IMR-90 (cell line): ENCODE measurements at regions not wholly inside any gene's neighbourhood (a gene's known extent, or its start where the extent isn't known, plus 50 kb on each side); places are given as distances from the start of the nearest gene placed in this dataset.

Source experiments
- ATAC-seq: fragments of 200-7000 bp; cut with Tn5 transposase; 2 replicates; pipeline ENCODE4 v1.9.1; 2020; ENCODE audit warnings: low read depth, mild to moderate bottlenecking, moderate library complexity
- BruUV-seq: library from RNA; stranded (reverse); fragments of 400-500 nt; replicated peaks from 2 replicates; lab custom pipeline; 2021; lab: Mats Ljungman, UMichigan
- CTCF ChIA-PET: fragments of 300-600 bp; formaldehyde crosslinking; extraction: SDS; loops from one replicate; lab custom pipeline; 2021; ENCODE audit warnings: antibody characterized with exemption; lab: Yijun Ruan, JAX
- POLR2A ChIA-PET: fragments of 300-600 bp; sonication (Branson Sonifier 250); formaldehyde crosslinking; loops from one replicate; lab custom pipeline; 2022; ENCODE audit warnings: antibody characterized with exemption; ENCODE audit not compliant: unreplicated experiment; lab: Charles Lee
- DNase-seq: peaks from one replicate; pipeline ENCODE4 v3.0.0; 2013
- H2AFZ ChIP-seq: replicated peaks from 2 replicates; pipeline ENCODE3; 2013; ENCODE audit warnings: low read length, mild to moderate bottlenecking; ENCODE audit not compliant: poor library complexity
- H2AK5ac ChIP-seq: 2 replicates; pipeline ENCODE4 v1.6.1; 2013; ENCODE audit warnings: low read depth, low read length, inconsistent platforms
- H2AK9ac ChIP-seq: replicated peaks from 2 replicates; pipeline ENCODE3; 2013; ENCODE audit warnings: mild to moderate bottlenecking, low read depth, low read length, moderate library complexity; ENCODE audit not compliant: poor library complexity
- H2BK120ac ChIP-seq: 2 replicates; pipeline ENCODE4 v1.6.1; 2013; ENCODE audit warnings: low read depth, low read length, inconsistent platforms
- H2BK15ac ChIP-seq: 3 replicates; pipeline ENCODE4 v1.6.1; 2013; ENCODE audit warnings: low read depth, low read length, inconsistent platforms
- H2BK20ac ChIP-seq: 2 replicates; pipeline ENCODE4 v1.6.1; 2013; ENCODE audit warnings: low read depth, mild to moderate bottlenecking, inconsistent platforms, low read length, moderate library complexity
- H2BK5ac ChIP-seq: 2 replicates; pipeline ENCODE4 v1.6.1; 2013; ENCODE audit warnings: mild to moderate bottlenecking, low read depth, low read length, inconsistent platforms; ENCODE audit not compliant: poor library complexity, severe bottlenecking
- H3K14ac ChIP-seq: replicated peaks from 2 replicates; pipeline ENCODE4 v1.6.1; 2013; ENCODE audit warnings: low read depth, low read length, inconsistent platforms
- H3K18ac ChIP-seq: 2 replicates; pipeline ENCODE4 v1.6.1; 2013; ENCODE audit warnings: low read depth, low read length, control low read depth
- H3K23ac ChIP-seq: 2 replicates; pipeline ENCODE4 v1.6.1; 2013; ENCODE audit warnings: low read depth, low read length, inconsistent platforms
- H3K27ac ChIP-seq: 2 replicates; pipeline ENCODE4 v1.5.1; 2013; ENCODE audit warnings: mild to moderate bottlenecking, control low read depth, low read length; ENCODE audit not compliant: insufficient read depth
- H3K27me3 ChIP-seq: 2 replicates; pipeline ENCODE4 v1.6.1; 2013; ENCODE audit warnings: low read length; ENCODE audit not compliant: control insufficient read depth, insufficient read depth
- H3K36me3 ChIP-seq: 2 replicates; pipeline ENCODE4 v1.6.1; 2013; ENCODE audit warnings: low read length, mixed read lengths; ENCODE audit not compliant: control insufficient read depth, insufficient read depth
- H3K4ac ChIP-seq: 2 replicates; pipeline ENCODE4 v1.6.1; 2013; ENCODE audit warnings: low read depth, low read length, inconsistent platforms
- H3K4me1 ChIP-seq: 2 replicates; pipeline ENCODE4 v1.6.1; 2013; ENCODE audit warnings: low read length, mixed read lengths; ENCODE audit not compliant: control insufficient read depth, insufficient read depth
- H3K4me2 ChIP-seq: 2 replicates; pipeline ENCODE4 v1.6.1; 2013; ENCODE audit warnings: low read depth, mild to moderate bottlenecking, control low read depth, low read length, moderate library complexity
- H3K4me3 ChIP-seq: 2 replicates; pipeline ENCODE4 v1.5.1; 2013; ENCODE audit warnings: low read depth, mild to moderate bottlenecking, control low read depth, low read length, moderate library complexity; ENCODE audit not compliant: insufficient read depth
- H3K56ac ChIP-seq: 2 replicates; pipeline ENCODE4 v1.6.1; 2013; ENCODE audit warnings: low read length, inconsistent platforms; ENCODE audit not compliant: insufficient read depth; ENCODE audit errors: extremely low read depth
- H3K79me1 ChIP-seq, 2 experiments: 2 replicates each; pipeline ENCODE4 v1.6.1; 2013; ENCODE audit warnings: low read length in 2 of 2, inconsistent platforms in 1 of 2, low read depth in 1 of 2
- H3K9ac ChIP-seq: 2 replicates; pipeline ENCODE4 v1.6.1; 2013; ENCODE audit warnings: low read depth, low read length, control low read depth
- H3K9me1 ChIP-seq: 2 replicates; pipeline ENCODE4 v1.6.1; 2013; ENCODE audit warnings: low read length, inconsistent platforms; ENCODE audit not compliant: insufficient read depth
- H3K9me3 ChIP-seq: 2 replicates; pipeline ENCODE4 v1.6.1; 2013; ENCODE audit warnings: low read length; ENCODE audit not compliant: control insufficient read depth, insufficient read depth
- H4K20me1 ChIP-seq: 2 replicates; pipeline ENCODE4 v1.6.1; 2013; ENCODE audit warnings: low read length, inconsistent platforms; ENCODE audit not compliant: insufficient read depth
- H4K5ac ChIP-seq: 2 replicates; pipeline ENCODE4 v1.6.1; 2013; ENCODE audit warnings: mild to moderate bottlenecking, low read depth, low read length, control low read depth
- H4K8ac ChIP-seq, 2 experiments: 2 replicates each; pipeline ENCODE4 v1.6.1; 2013; ENCODE audit warnings: low read depth in 2 of 2, low read length in 2 of 2, control low read depth in 1 of 2, inconsistent platforms in 1 of 2
- H4K91ac ChIP-seq: 2 replicates; pipeline ENCODE4 v1.6.1; 2013; ENCODE audit warnings: low read depth, low read length, inconsistent platforms; ENCODE audit not compliant: insufficient read depth
- MXI1 ChIP-seq: IDR thresholded peaks from 2 replicates; pipeline ENCODE4 v1.6.1; 2012; ENCODE audit warnings: low read depth, mild to moderate bottlenecking, low read length, moderate library complexity, borderline replicate concordance
- WGBS, 2 experiments: methylation state at CpG; one replicate each; pipeline versions ENCODE4 v1.1.5 to v1.1.7; 2013; ENCODE audit warnings: missing lambda C conversion rate in 2 of 2; ENCODE audit not compliant: insufficient read length in 1 of 2; ENCODE audit errors: extremely low coverage in 2 of 2; 5-methylcytosine and 5-hydroxymethylcytosine counted together
- dilution Hi-C: fragments of 300-500 bp; cut with HindIII; formaldehyde crosslinking; loops from one replicate; pipeline ENCODE4 v1.14.3; 2018; ENCODE audit warnings: low sequenced_read_pairs; ENCODE audit not compliant: unreplicated experiment
- in situ Hi-C: fragments of 300-500 bp; cut with MboI; formaldehyde crosslinking; loops from 3 replicates; pipeline ENCODE4 v1.14.3; 2019; ENCODE audit warnings: low sequenced_read_pairs, inconsistent platforms, mixed read lengths
- intact Hi-C: fragments of 100-400 bp; cut with micrococcal nuclease; formaldehyde crosslinking; loops from 2 replicates; pipeline ENCODE4 v1.10.0; 2022
- TF ChIP-seq, protein P1 (sequence below): conservative IDR thresholded peaks from 2 replicates; pipeline ENCODE4 v1.5.1; 2012; ENCODE audit warnings: mild to moderate bottlenecking, low read depth, low read length, improper control_type of control experiment
- TF ChIP-seq, protein P2 (sequence below): fragments of 150-350 bp; IDR thresholded peaks from 2 replicates; pipeline ENCODE4 v1.6.1; 2016; ENCODE audit warnings: low read depth, mild to moderate bottlenecking, low read length, moderate library complexity, borderline replicate concordance
- TF ChIP-seq, protein P3 (sequence below): fragments of 150-350 bp; IDR thresholded peaks from 2 replicates; pipeline ENCODE4 v1.6.1; 2017; ENCODE audit warnings: mild to moderate bottlenecking, antibody characterized with exemption, low read length, low read depth

- no peak for TF ChIP-seq MXI1
- TF ChIP-seq, protein P1, sequence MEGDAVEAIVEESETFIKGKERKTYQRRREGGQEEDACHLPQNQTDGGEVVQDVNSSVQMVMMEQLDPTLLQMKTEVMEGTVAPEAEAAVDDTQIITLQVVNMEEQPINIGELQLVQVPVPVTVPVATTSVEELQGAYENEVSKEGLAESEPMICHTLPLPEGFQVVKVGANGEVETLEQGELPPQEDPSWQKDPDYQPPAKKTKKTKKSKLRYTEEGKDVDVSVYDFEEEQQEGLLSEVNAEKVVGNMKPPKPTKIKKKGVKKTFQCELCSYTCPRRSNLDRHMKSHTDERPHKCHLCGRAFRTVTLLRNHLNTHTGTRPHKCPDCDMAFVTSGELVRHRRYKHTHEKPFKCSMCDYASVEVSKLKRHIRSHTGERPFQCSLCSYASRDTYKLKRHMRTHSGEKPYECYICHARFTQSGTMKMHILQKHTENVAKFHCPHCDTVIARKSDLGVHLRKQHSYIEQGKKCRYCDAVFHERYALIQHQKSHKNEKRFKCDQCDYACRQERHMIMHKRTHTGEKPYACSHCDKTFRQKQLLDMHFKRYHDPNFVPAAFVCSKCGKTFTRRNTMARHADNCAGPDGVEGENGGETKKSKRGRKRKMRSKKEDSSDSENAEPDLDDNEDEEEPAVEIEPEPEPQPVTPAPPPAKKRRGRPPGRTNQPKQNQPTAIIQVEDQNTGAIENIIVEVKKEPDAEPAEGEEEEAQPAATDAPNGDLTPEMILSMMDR, result no peak
- TF ChIP-seq, protein P2, sequence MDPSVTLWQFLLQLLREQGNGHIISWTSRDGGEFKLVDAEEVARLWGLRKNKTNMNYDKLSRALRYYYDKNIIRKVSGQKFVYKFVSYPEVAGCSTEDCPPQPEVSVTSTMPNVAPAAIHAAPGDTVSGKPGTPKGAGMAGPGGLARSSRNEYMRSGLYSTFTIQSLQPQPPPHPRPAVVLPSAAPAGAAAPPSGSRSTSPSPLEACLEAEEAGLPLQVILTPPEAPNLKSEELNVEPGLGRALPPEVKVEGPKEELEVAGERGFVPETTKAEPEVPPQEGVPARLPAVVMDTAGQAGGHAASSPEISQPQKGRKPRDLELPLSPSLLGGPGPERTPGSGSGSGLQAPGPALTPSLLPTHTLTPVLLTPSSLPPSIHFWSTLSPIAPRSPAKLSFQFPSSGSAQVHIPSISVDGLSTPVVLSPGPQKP, result no peak
- TF ChIP-seq, protein P3, sequence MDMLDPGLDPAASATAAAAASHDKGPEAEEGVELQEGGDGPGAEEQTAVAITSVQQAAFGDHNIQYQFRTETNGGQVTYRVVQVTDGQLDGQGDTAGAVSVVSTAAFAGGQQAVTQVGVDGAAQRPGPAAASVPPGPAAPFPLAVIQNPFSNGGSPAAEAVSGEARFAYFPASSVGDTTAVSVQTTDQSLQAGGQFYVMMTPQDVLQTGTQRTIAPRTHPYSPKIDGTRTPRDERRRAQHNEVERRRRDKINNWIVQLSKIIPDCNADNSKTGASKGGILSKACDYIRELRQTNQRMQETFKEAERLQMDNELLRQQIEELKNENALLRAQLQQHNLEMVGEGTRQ, result no peak
These were observed 493.7 kb downstream of the ZNF608 start for GRCh38 chr5:124252747-124253146.

More at GRCh38 chr5:124252747-124253146, 493.7 kb downstream of the ZNF608 start:
- Histone ChIP-seq H3K14ac (no peak overlapping the region), H4K91ac (no peak overlapping the region), H2AK5ac (no peak overlapping the region), H2AK9ac (no peak overlapping the region), H3K4me2 (no peak overlapping the region), H2BK15ac (no peak overlapping the region), H4K8ac (no peak overlapping the region), H2BK20ac (no peak overlapping the region), H3K4me3 (no peak overlapping the region), H3K18ac (no peak overlapping the region), H4K20me1 (no peaks in the 10 kb centered on the region), H3K79me1 (no peaks in the 10 kb centered on the region), H3K9me1 (no peaks in the 10 kb centered on the region), H3K23ac (no peak overlapping the region), H3K56ac (no peak overlapping the region), H2BK120ac (no peak overlapping the region), H3K4me1 (peaks cover 2% of the 10 kb centered on the region; the same call in 1 of the 2 replicates), H2BK5ac (no peak overlapping the region), H3K9me3 (no peaks in the 10 kb centered on the region), H3K4ac (no peak overlapping the region), H2AFZ (no peak overlapping the region), H3K9ac (no peak overlapping the region), H3K36me3 (no peaks in the 10 kb centered on the region), H3K27me3 (no peaks in the 10 kb centered on the region; the same call in 1 of the 2 replicates), H4K5ac (no peak overlapping the region), H3K27ac (no peak overlapping the region)
- ATAC-seq (no peak), DNase-seq (no peak)
- ChIA-PET CTCF (no interaction called here), POLR2A (no interaction called here)
- in situ Hi-C loops, result no loop called here
- dilution Hi-C loops, result no loop called here
- no TSS peak for BruUV-seq
- intact Hi-C loops, result no loop called here
- WGBS, 2 experiments, result no CpG with 5 or more reads among the region's 1 CpG
